Heart left ventricle (tissue), 16 donors: ENCODE measurements at regions not wholly inside any gene's neighbourhood (a gene's known extent, or its start where the extent isn't known, plus 50 kb on each side); places are given as distances from the start of the nearest gene placed in this dataset.
A peak's percentile ranks its signal among the peaks of the same experiment; 100 is the strongest.
"Not testable (repeated sequence)": the region's sequence is repeated elsewhere in the genome, so short reads cannot be mapped to it uniquely, and the experiment has no call there.

ENCODE experiments used
- ATAC-seq, 4 donors: fragments of 200-7000 bp; cut with Tn5 transposase; one replicate each; pipeline ENCODE4 v1.9.1; 2020 to 2022; ENCODE audit warnings: moderate library complexity in 4 of 4, mild to moderate bottlenecking in 3 of 4, moderate number of reproducible peaks in 1 of 4
- DNase-seq, 5 donors: peaks; one replicate each; pipeline ENCODE4 v3.0.0-alpha.2; 2020
- H3K27ac ChIP-seq, 12 donors: fragments of 200-600 bp; sonication (generic) in 4 of 12; one replicate each; pipeline versions ENCODE4 v1.5.0 to v1.8.0; 2016 to 2022; ENCODE audit warnings: mild to moderate bottlenecking in 2 of 12
- H3K27me3 ChIP-seq, 9 donors: fragments of 200-600 bp; sonication (generic) in 2 of 9; one replicate each; pipeline versions ENCODE4 v1.5.1 to v1.8.0; 2016 to 2022; ENCODE audit warnings: mild to moderate bottlenecking in 3 of 9
- H3K36me3 ChIP-seq, 9 donors: fragments of 200-600 bp; sonication (generic) in 2 of 9; one replicate each; pipeline versions ENCODE4 v1.5.0 to v1.8.0; 2018 to 2022; ENCODE audit warnings: mild to moderate bottlenecking in 2 of 9
- H3K4me1 ChIP-seq, 12 donors: fragments of 200-600 bp; sonication (generic) in 4 of 12; one replicate each; pipeline versions ENCODE4 v1.5.0 to v1.8.0; 2016 to 2022; ENCODE audit warnings: mild to moderate bottlenecking in 3 of 12
- H3K4me3 ChIP-seq, 12 donors: fragments of 200-600 bp; sonication (generic) in 4 of 12; one replicate each; pipeline versions ENCODE4 v1.5.0 to v1.8.0; 2017 to 2022; ENCODE audit warnings: mild to moderate bottlenecking in 9 of 12, moderate library complexity in 4 of 12
- H3K9me3 ChIP-seq, 12 donors: fragments of 200-600 bp; sonication (generic) in 4 of 12; one replicate each; pipeline versions ENCODE4 v1.5.0 to v1.8.0; 2016 to 2022; ENCODE audit warnings: mild to moderate bottlenecking in 1 of 12
- CTCF ChIP-seq, 12 donors: fragments of 200-600 bp; sonication (generic) in 4 of 12; IDR thresholded peaks; one replicate each; pipeline versions ENCODE4 v1.5.0 to v1.8.0; 2018 to 2022; ENCODE audit warnings: antibody characterized with exemption in 12 of 12, mild to moderate bottlenecking in 5 of 12
- POLR2A ChIP-seq, 2 donors: fragments of 450-650 bp; IDR thresholded peaks; one replicate each; pipeline ENCODE4 v1.6.1; 2017; ENCODE audit warnings: antibody characterized with exemption in 2 of 2, mild to moderate bottlenecking in 2 of 2, moderate library complexity in 2 of 2
- WGBS, 4 donors: extraction: QIAGEN DNeasy Blood & Tissue Kit in 2 of 4; methylation state at CpG; one replicate each; pipeline versions ENCODE4 v1.1.5 to v1.1.7; 2013 to 2018; 5-methylcytosine and 5-hydroxymethylcytosine counted together
- intact Hi-C, 10 donors: fragments of 100-400 bp; cut with DNase I; formaldehyde crosslinking; loops; one replicate each; pipeline versions ENCODE4 v1.11.1 to v1.14.2; 2022
- donor health status: ischemic (EF 13 %, LVEDD 7.1; RV severe dilation, severe dysfunction).
- donor health status: healthy with polysubstance abuse.
- donor health status: DM: no; HTN: yes; CAD: no.
- donor health status: DM: no; HTN: no; CAD: no.
- donor health status: ischemic (EF 25% LVEDD 6.9; RV normal size, moderate dysfunction).
- donor health status: ischemic (EF 25% LVEDD 5.7; RV mildly dilated, moderate dysfunction).
- donor health status: healthy.
- donor health status: DM: yes; HTN: yes; CAD: no.
- donor health status: ischemic (EF 35%, LVEDD 5.7; RV mildly dilated, moderate dysfunction).
- donor health status: nonischemic (EF 11% LVEDD 7.7; RV severe dilation, severe dysfunction).
- donor health status: DM: yes; HTN: yes; CAD: no.
- donor health status: PGD.
- donor health status: ischemic (EF 29% LVEDD 5.4; RV normal size, mild dysfunction).
- donor health status: nonischemic (EF 23%, LVEDD 6.1; RV moderate dilation, normal function).

GRCh38 chr5:158194561-158194976, 335.6 kb upstream of the CLINT1 start:
- H3K27ac ChIP-seq, result peak overlapping the region in 1 of 12 donors; percentile 0
- peaks cover 0 to 12% (median 0%) of the 10 kb centered on the region in 12 donors for H3K9me3 ChIP-seq
- H3K36me3 ChIP-seq, result no peaks in the 10 kb centered on the region
- 45 to 53% (median 49%) methylated on average over 9 to 10 of the region's 10 CpGs for WGBS, 4 donors
- H3K4me3 ChIP-seq, result no peak overlapping the region
- peaks cover 0 to 16% (median 0%) of the 10 kb centered on the region in 12 donors for H3K4me1 ChIP-seq
- ATAC-seq, result peak in 2 of 4 donors; percentile 45 to 49
- DNase-seq, result peak in 1 of 5 donors; percentile 40
- TF ChIP-seq CTCF (IDR thresholded peaks at IDR 0.05) (no peak), POLR2A (IDR thresholded peaks at IDR 0.05) (no peak)
- peaks cover 0 to 4% (median 0%) of the 10 kb centered on the region in 9 donors for H3K27me3 ChIP-seq
- intact Hi-C loops, result no loop called here

- DNase-seq, intact Hi-C loops, H3K27ac ChIP-seq, H3K36me3 ChIP-seq, H3K4me3 ChIP-seq, H3K27me3 ChIP-seq, ATAC-seq: not testable (repeated sequence)
- 95 to 97% (median 96%) methylated on average over 2 of the region's 2 CpGs for WGBS, 4 donors
- peaks cover 0 to 12% (median 0%) of the 10 kb centered on the region in 12 donors for H3K9me3 ChIP-seq
- peaks cover 0 to 16% (median 0%) of the 10 kb centered on the region in 12 donors for H3K4me1 ChIP-seq
These were observed 334.4 kb upstream of the CLINT1 start for GRCh38 chr5:158193395-158193794.

- Histone ChIP-seq H3K27me3 (no peaks in the 10 kb centered on the region), H3K36me3 (no peaks in the 10 kb centered on the region), H3K4me1 (peaks cover 0 to 19% (median 10%) of the 10 kb centered on the region in 12 donors), H3K27ac (no peak overlapping the region), H3K4me3 (no peak overlapping the region), H3K9me3 (no peaks in the 10 kb centered on the region)
- intact Hi-C loops, result no loop called here
- peak in 1 of 4 donors; percentile 34 for ATAC-seq
- no peak for DNase-seq
- 73 to 87% (median 82%) methylated on average over 4 of the region's 4 CpGs for WGBS, 4 donors
- no peak for TF ChIP-seq POLR2A (IDR thresholded peaks at IDR 0.05)
- no peak for TF ChIP-seq CTCF (IDR thresholded peaks at IDR 0.05)
These were observed 321.5 kb upstream of the CLINT1 start for GRCh38 chr5:158180407-158180806.

- TF ChIP-seq CTCF (IDR thresholded peaks at IDR 0.05), result no peak
- TF ChIP-seq POLR2A (IDR thresholded peaks at IDR 0.05), result no peak
- Histone ChIP-seq H3K4me3 (no peak overlapping the region), H3K36me3 (no peaks in the 10 kb centered on the region), H3K4me1 (peaks cover 0 to 24% (median 15%) of the 10 kb centered on the region in 12 donors), H3K27me3 (no peaks in the 10 kb centered on the region), H3K9me3 (no peaks in the 10 kb centered on the region), H3K27ac (no peak overlapping the region)
- 83 to 97% (median 91%) methylated on average over 7 of the region's 7 CpGs for WGBS, 4 donors
- intact Hi-C loops, result loop anchor here in 9 of 10 donors (5.0 to 10.0 kb wide), 12 partner anchors 104 to 956 kb away; no protein-coding TSS in a partner anchor
- no peak for ATAC-seq
- DNase-seq, result no peak
These were observed 320.3 kb upstream of the CLINT1 start for GRCh38 chr5:158179271-158179670.

GRCh38 chr5:158178535-158178934, 319.6 kb upstream of the CLINT1 start:
- Histone ChIP-seq H3K4me3 (no peak overlapping the region), H3K4me1 (peaks cover 0 to 24% (median 15%) of the 10 kb centered on the region in 12 donors), H3K27ac (no peak overlapping the region), H3K27me3 (no peaks in the 10 kb centered on the region), H3K36me3 (no peaks in the 10 kb centered on the region), H3K9me3 (no peaks in the 10 kb centered on the region)
- intact Hi-C loops, result loop anchor here in 9 of 10 donors (5.0 to 10.0 kb wide), 12 partner anchors 104 to 956 kb away; no protein-coding TSS in a partner anchor
- TF ChIP-seq CTCF (IDR thresholded peaks at IDR 0.05), result no peak
- no peak for TF ChIP-seq POLR2A (IDR thresholded peaks at IDR 0.05)
- no peak for DNase-seq
- no peak for ATAC-seq
- 73 to 84% (median 77%) methylated on average over 6 of the region's 6 CpGs for WGBS, 4 donors
